GM12878 (cell line): ENCODE measurements at regions not wholly inside any gene's neighbourhood (a gene's known extent, or its start where the extent isn't known, plus 50 kb on each side); places are given as distances from the start of the nearest gene placed in this dataset.

Source experiments
- ATAC-seq: fragments of 200-7000 bp; cut with Tn5 transposase; 3 replicates; pipeline ENCODE4 v1.9.1; 2020; ENCODE audit warnings: mild to moderate bottlenecking, moderate library complexity
- BruUV-seq: library from RNA; stranded (reverse); fragments of 400-500 nt; replicated peaks from 2 replicates; lab custom pipeline; 2021; lab: Mats Ljungman, UMichigan
- CTCF ChIA-PET: fragments of 300-600 bp; sonication (Branson Sonifier 250); formaldehyde crosslinking; extraction: SDS; loops from one replicate; lab custom pipeline; 2021; ENCODE audit warnings: inconsistent platforms; lab: Yijun Ruan, JAX
- POLR2A ChIA-PET: fragments of 350-600 bp; formaldehyde crosslinking; extraction: SDS; loops from one replicate; lab custom pipeline; 2021; ENCODE audit warnings: inconsistent platforms; lab: Charles Lee
- RAD21 ChIA-PET: fragments of 300-600 bp; sonication (Branson Sonifier 250); formaldehyde crosslinking; loops from one replicate; lab custom pipeline; 2023; ENCODE audit warnings: antibody characterized with exemption; ENCODE audit not compliant: unreplicated experiment; lab: Charles Lee
- SMC1A ChIA-PET: fragments of 300-600 bp; sonication (Branson Sonifier 250); formaldehyde crosslinking; loops from one replicate; lab custom pipeline; 2023; ENCODE audit not compliant: unreplicated experiment, uncharacterized antibody; lab: Charles Lee
- DNase-seq: peaks from one replicate; pipeline ENCODE4 v3.0.0-alpha.2; 2011; ENCODE audit warnings: low read depth, low spot score
- FAIRE-seq: peaks from 3 replicates; lab custom pipeline; 2011; peaks lifted over from hg19 to GRCh38; lab: Jason Lieb, UNC
- H2AFZ ChIP-seq: 2 replicates; pipeline ENCODE4 v1.6.0; 2011; ENCODE audit warnings: low read depth, low read length, control low read depth; ENCODE audit not compliant: control insufficient read depth
- H3K27ac ChIP-seq: 2 replicates; pipeline ENCODE4 v1.5.1; 2011; ENCODE audit warnings: control low read depth; ENCODE audit not compliant: control insufficient read depth, insufficient read depth
- H3K27me3 ChIP-seq, 2 experiments: replicated peaks in 1 of 2; 2 replicates each; pipeline versions ENCODE4 v1.6.0 to v1.6.1; 2011; ENCODE audit warnings: low read length in 1 of 2; ENCODE audit not compliant: control insufficient read depth in 2 of 2, insufficient read depth in 2 of 2
- H3K36me3 ChIP-seq, 2 experiments: 2 replicates each; pipeline ENCODE4 v1.5.1; 2011; ENCODE audit warnings: low read length in 1 of 2; ENCODE audit not compliant: control insufficient read depth in 2 of 2, insufficient read depth in 2 of 2
- H3K4me1 ChIP-seq: 2 replicates; pipeline ENCODE4 v1.6.1; 2011; ENCODE audit warnings: mild to moderate bottlenecking, low read length, moderate library complexity, mixed read lengths; ENCODE audit not compliant: control insufficient read depth, insufficient read depth
- H3K4me2 ChIP-seq: 2 replicates; pipeline ENCODE4 v1.6.0; 2011; ENCODE audit warnings: control low read depth; ENCODE audit not compliant: control insufficient read depth, insufficient read depth
- H3K4me3 ChIP-seq: fragments of 200-600 bp; sonication (generic); 2 replicates; pipeline ENCODE4 v1.5.1; 2016
- H3K79me2 ChIP-seq: 2 replicates; pipeline ENCODE4 v1.6.0; 2011; ENCODE audit warnings: low read length; ENCODE audit not compliant: control insufficient read depth, insufficient read depth
- H3K9ac ChIP-seq: 2 replicates; pipeline ENCODE4 v1.8.0; 2011; ENCODE audit warnings: low read length, control low read depth, mixed read lengths; ENCODE audit not compliant: control insufficient read depth, insufficient read depth
- H3K9me3 ChIP-seq: replicated peaks from 3 replicates; pipeline ENCODE4 v1.5.1; 2011; ENCODE audit warnings: mild to moderate bottlenecking, low read length; ENCODE audit not compliant: control insufficient read depth, insufficient read depth
- H4K20me1 ChIP-seq: 2 replicates; pipeline ENCODE4 v1.6.0; 2011; ENCODE audit not compliant: control insufficient read depth, insufficient read depth
- BMI1 ChIP-seq: fragments of 450-650 bp; IDR thresholded peaks from 2 replicates; pipeline ENCODE4 v1.6.1; 2016; ENCODE audit warnings: mild to moderate bottlenecking, moderate library complexity, borderline replicate concordance
- CEBPB ChIP-seq, 2 experiments: fragments of 150-350 bp in 1 of 2; IDR thresholded peaks; 2 replicates each; pipeline ENCODE4 v1.6.1; 2012 to 2014; ENCODE audit warnings: low read depth in 2 of 2, low read length in 2 of 2, borderline replicate concordance in 1 of 2, inconsistent platforms in 1 of 2
- CREM ChIP-seq: IDR thresholded peaks from 2 replicates; pipeline ENCODE4 v1.6.1; 2014; ENCODE audit warnings: antibody characterized with exemption, low read depth
- ETV6 ChIP-seq, 2 experiments: fragments of 450-650 bp in 1 of 2; IDR thresholded peaks in 1 of 2; conservative IDR thresholded peaks in 1 of 2; 2 replicates each; pipeline ENCODE4 v1.6.1; 2014; ENCODE audit warnings: antibody characterized with exemption in 1 of 2, borderline replicate concordance in 1 of 2, low read depth in 1 of 2, mild to moderate bottlenecking in 1 of 2, moderate library complexity in 1 of 2
- MXI1 ChIP-seq: fragments of 150-350 bp; IDR thresholded peaks from 2 replicates; pipeline ENCODE4 v1.6.1; 2011; ENCODE audit warnings: low read depth, mild to moderate bottlenecking, inconsistent platforms, low read length, improper control_type of control experiment
- NFIC ChIP-seq: IDR thresholded peaks from 2 replicates; pipeline ENCODE4 v1.6.1; 2012; ENCODE audit warnings: low read depth, mild to moderate bottlenecking, inconsistent platforms, low read length, moderate library complexity
- POU2F2 ChIP-seq: IDR thresholded peaks from 3 replicates; pipeline ENCODE4 v1.6.1; 2011; ENCODE audit warnings: low read depth, mild to moderate bottlenecking, low read length, borderline replicate concordance
- PRDM15 ChIP-seq: fragments of 450-650 bp; formaldehyde crosslinking; IDR thresholded peaks from 2 replicates; pipeline ENCODE4 v1.4.0; 2020; ENCODE audit warnings: mild to moderate bottlenecking, moderate library complexity
- RAD51 ChIP-seq: fragments of 450-650 bp; IDR thresholded peaks from 2 replicates; pipeline ENCODE4 v1.6.1; 2016; ENCODE audit warnings: moderate library complexity, mild to moderate bottlenecking, inconsistent platforms
- RELA ChIP-seq: fragments of 450-650 bp; IDR thresholded peaks from 2 replicates; pipeline ENCODE4 v1.8.0; 2014; ENCODE audit warnings: borderline replicate concordance; ENCODE audit not compliant: partially characterized antibody
- SREBF1 ChIP-seq: IDR thresholded peaks from 2 replicates; pipeline ENCODE4 v1.6.1; 2012; ENCODE audit warnings: mild to moderate bottlenecking, low read length
- SRF ChIP-seq, 2 experiments: IDR thresholded peaks; 2 replicates each; pipeline ENCODE4 v1.6.1; 2011; ENCODE audit warnings: low read depth in 2 of 2, low read length in 2 of 2, mild to moderate bottlenecking in 1 of 2, moderate library complexity in 1 of 2
- USF1 ChIP-seq: IDR thresholded peaks from 2 replicates; pipeline ENCODE4 v1.6.1; 2011; ENCODE audit warnings: borderline replicate concordance, low read depth, mild to moderate bottlenecking, moderate library complexity, mixed read lengths, low read length; ENCODE audit not compliant: insufficient read depth; ENCODE audit errors: extremely low read length
- ZBTB40 ChIP-seq: fragments of 450-650 bp; IDR thresholded peaks from 2 replicates; pipeline ENCODE4 v1.6.1; 2016; ENCODE audit warnings: mild to moderate bottlenecking, moderate library complexity, borderline replicate concordance
- ZNF622 ChIP-seq: fragments of 450-650 bp; IDR thresholded peaks from 2 replicates; pipeline ENCODE4 v1.6.1; 2017; ENCODE audit warnings: mild to moderate bottlenecking, inconsistent platforms
- WGBS: methylation state at CpG from one replicate; pipeline ENCODE4 v1.1.6; 2016; ENCODE audit warnings: low lambda C conversion rate; ENCODE audit not compliant: insufficient replicate concordance, insufficient coverage; ENCODE audit errors: missing lambda C conversion rate; 5-methylcytosine and 5-hydroxymethylcytosine counted together
- in situ Hi-C: fragments of 300-500 bp; cut with MboI; formaldehyde crosslinking; loops from 9 replicates; pipeline ENCODE4 v1.14.3; 2018; ENCODE audit warnings: mixed read lengths
- intact Hi-C: fragments of 100-400 bp; cut with micrococcal nuclease; formaldehyde crosslinking; loops from one replicate; pipeline ENCODE4 v1.14.2; 2022; ENCODE audit not compliant: unreplicated experiment

GRCh38 chr16:72228014-72228413 lies 56.1 kb upstream of the PMFBP1 start (continued):
- TF ChIP-seq USF1 (no peak), ZNF622 (no peak)

GRCh38 chr16:72226136-72226535 lies 54.2 kb upstream of the PMFBP1 start:
- SMC1A ChIA-PET = interaction anchor here (1.2 kb wide), 1 partner anchor 21 kb away, joined by 3 read pairs; no protein-coding TSS in a partner anchor
- H3K27ac ChIP-seq = no peak overlapping the region
- CTCF ChIA-PET = interaction anchor here (1.4 kb wide), 1 partner anchor 101 kb away, joined by 8 read pairs; no protein-coding TSS in a partner anchor
- H2AFZ ChIP-seq = no peak overlapping the region
- BruUV-seq = no TSS peak
- POLR2A ChIA-PET = no interaction called here
- H3K9ac ChIP-seq = no peak overlapping the region
- H3K4me1 ChIP-seq = peaks cover 2% of the 10 kb centered on the region; the same call in 1 of the 2 replicates
- in situ Hi-C loops = no loop called here
- H3K9me3 ChIP-seq = no peaks in the 10 kb centered on the region
- FAIRE-seq (no peak), ATAC-seq (no peak), DNase-seq (no peak)
- H3K27me3 ChIP-seq = no peaks in the 10 kb centered on the region
- RAD21 ChIA-PET = no interaction called here
- no peaks in the 10 kb centered on the region for H3K36me3 ChIP-seq
- 66% methylated on average over 3 of the region's 3 CpGs for WGBS
- H4K20me1 ChIP-seq = no peaks in the 10 kb centered on the region
- H3K79me2 ChIP-seq = no peaks in the 10 kb centered on the region
- intact Hi-C loops = no loop called here
- no peak overlapping the region for H3K4me2 ChIP-seq
- no peak overlapping the region for H3K4me3 ChIP-seq
- no peak for TF ChIP-seq ETV6 (conservative IDR thresholded peaks at IDR 0.05 in 1 of 2, IDR thresholded peaks at IDR 0.05 in 1 of 2; ENCODE audit: borderline replicate concordance in 1 of 2, low read depth in 1 of 2)
- no peak for TF ChIP-seq MXI1
- TF ChIP-seq SREBF1 = no peak
- TF ChIP-seq RAD51 = no peak
- no peak for TF ChIP-seq BMI1
- TF ChIP-seq ZBTB40 = no peak
- no peak for TF ChIP-seq POU2F2
- TF ChIP-seq PRDM15 (CRISPR knock-in tag) = no peak
- TF ChIP-seq CREM = no peak
- TF ChIP-seq CEBPB (IDR thresholded peaks at IDR 0.05; ENCODE audit: borderline replicate concordance in 1 of 2, low read depth in 2 of 2, low read length in 2 of 2) = no peak
- TF ChIP-seq SRF (IDR thresholded peaks at IDR 0.05; ENCODE audit: low read depth in 2 of 2, low read length in 2 of 2) = no peak
- no peak for TF ChIP-seq NFIC
- TF ChIP-seq RELA = no peak
